ENCODE measurements at regions not wholly inside any gene's neighbourhood (a gene's known extent, or its start where the extent isn't known, plus 50 kb on each side); places are given as distances from the start of the nearest gene placed in this dataset.

DNA sequence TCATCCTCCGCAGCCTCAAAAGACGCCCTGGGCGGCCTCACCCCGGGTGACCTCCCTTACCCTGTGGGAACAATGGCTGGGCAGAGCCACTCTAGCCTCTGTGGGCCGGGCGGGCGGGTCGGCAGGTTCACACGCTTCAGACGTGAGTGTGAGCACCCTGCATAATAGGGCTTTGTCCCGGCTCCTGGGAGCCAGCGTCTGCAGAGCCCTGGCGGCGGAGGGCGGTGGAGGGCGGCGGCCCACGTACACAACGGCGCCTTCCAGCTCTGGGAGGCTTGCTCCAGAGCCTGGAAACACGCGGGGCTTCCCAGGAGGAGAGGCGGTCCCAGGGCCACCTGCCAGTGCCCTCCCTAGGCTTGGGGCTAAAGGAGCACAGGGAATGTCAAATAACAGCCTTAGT, 205.6 kb downstream of the BCL11B start:
- TF ChIP-seq MAZ (IDR thresholded peaks at IDR 0.05; ENCODE audit: borderline replicate concordance, low read depth, low read length) (no peak), POLR2A (IDR thresholded peaks at IDR 0.05; ENCODE audit: low read depth, low read length) (no peak), SMC3 (IDR thresholded peaks at IDR 0.05; ENCODE audit: low read depth, low read length) (no peak), CHD1 (IDR thresholded peaks at IDR 0.05; ENCODE audit: low read depth, low read length) (no peak), CEBPB (IDR thresholded peaks at IDR 0.05; ENCODE audit: low read depth, low read length) (no peak), NFE2L2 (IDR thresholded peaks at IDR 0.05; ENCODE audit: low read depth, low read length) (no peak), CTCF (conservative IDR thresholded peaks at IDR 0.05; ENCODE audit: low read depth, low read length) (no peak), FOS (IDR thresholded peaks at IDR 0.05; ENCODE audit: low read depth, low read length) (no peak), RCOR1 (IDR thresholded peaks at IDR 0.05; ENCODE audit: insufficient replicate concordance, low read length) (no peak), USF2 (IDR thresholded peaks at IDR 0.05; ENCODE audit: low read depth, low read length) (no peak), RAD21 (IDR thresholded peaks at IDR 0.05; ENCODE audit: low read length) (no peak), BHLHE40 (IDR thresholded peaks at IDR 0.05; ENCODE audit: low read depth, low read length) (no peak), MXI1 (IDR thresholded peaks at IDR 0.05; ENCODE audit: borderline replicate concordance, low read depth, low read length) (no peak), RFX5 (IDR thresholded peaks at IDR 0.05; ENCODE audit: low read depth, low read length) (no peak), MAFK (IDR thresholded peaks at IDR 0.05; ENCODE audit: low read depth, low read length) (no peak)
- TF ChIP-seq, protein P1, sequence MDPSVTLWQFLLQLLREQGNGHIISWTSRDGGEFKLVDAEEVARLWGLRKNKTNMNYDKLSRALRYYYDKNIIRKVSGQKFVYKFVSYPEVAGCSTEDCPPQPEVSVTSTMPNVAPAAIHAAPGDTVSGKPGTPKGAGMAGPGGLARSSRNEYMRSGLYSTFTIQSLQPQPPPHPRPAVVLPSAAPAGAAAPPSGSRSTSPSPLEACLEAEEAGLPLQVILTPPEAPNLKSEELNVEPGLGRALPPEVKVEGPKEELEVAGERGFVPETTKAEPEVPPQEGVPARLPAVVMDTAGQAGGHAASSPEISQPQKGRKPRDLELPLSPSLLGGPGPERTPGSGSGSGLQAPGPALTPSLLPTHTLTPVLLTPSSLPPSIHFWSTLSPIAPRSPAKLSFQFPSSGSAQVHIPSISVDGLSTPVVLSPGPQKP (IDR thresholded peaks at IDR 0.05; ENCODE audit: borderline replicate concordance, low read depth, low read length): no peak
- ATAC-seq (ENCODE audit: low read depth) (no peak), DNase-seq (no peak)
- H2BK5ac ChIP-seq (ENCODE audit: low read depth, low read length, poor library complexity, severe bottlenecking): no peak overlapping the region
- no peaks in the 10 kb centered on the region for H3K36me3 ChIP-seq (ENCODE audit: control insufficient read depth, insufficient read depth, low read length)
- no peak overlapping the region for H3K56ac ChIP-seq (ENCODE audit: extremely low read depth, insufficient read depth, low read length)
- 72% methylated on average over 14 of the region's 23 CpGs; no CpG with 5 or more reads in 1 of the 2 experiments for WGBS, 2 experiments (ENCODE audit: extremely low coverage in 2 of 2, insufficient read length in 1 of 2)
- no peaks in the 10 kb centered on the region for H3K9me1 ChIP-seq (ENCODE audit: insufficient read depth, low read length)
- no peak overlapping the region for H3K18ac ChIP-seq (ENCODE audit: low read depth, low read length)
- in situ Hi-C loops (cut with MboI; ENCODE audit: low sequenced_read_pairs): no loop called here
- no peak overlapping the region for H3K9ac ChIP-seq (ENCODE audit: low read depth, low read length)
- no peak overlapping the region for H4K5ac ChIP-seq (ENCODE audit: low read depth, low read length)
- dilution Hi-C loops (cut with HindIII; ENCODE audit: low sequenced_read_pairs, unreplicated experiment): no loop called here
- no peaks in the 10 kb centered on the region for H3K4me1 ChIP-seq (ENCODE audit: control insufficient read depth, insufficient read depth, low read length)
- no peak overlapping the region for H3K27ac ChIP-seq (ENCODE audit: insufficient read depth, low read length)
- H4K20me1 ChIP-seq (ENCODE audit: insufficient read depth, low read length): no peaks in the 10 kb centered on the region
- BruUV-seq (replicated peaks): no TSS peak
- no peak overlapping the region for H2BK120ac ChIP-seq (ENCODE audit: low read depth, low read length)
- CTCF ChIA-PET: no interaction called here
- H2BK20ac ChIP-seq (ENCODE audit: low read depth, low read length): no peak overlapping the region
- peaks cover 58% of the 10 kb centered on the region for H3K9me3 ChIP-seq (ENCODE audit: control insufficient read depth, insufficient read depth, low read length)
- H3K14ac ChIP-seq (replicated peaks; ENCODE audit: low read depth, low read length): no peak overlapping the region
- H3K4me2 ChIP-seq (ENCODE audit: low read depth, low read length): no peak overlapping the region
- POLR2A ChIA-PET (ENCODE audit: unreplicated experiment): no interaction called here
- no peak overlapping the region for H2AK5ac ChIP-seq (ENCODE audit: low read depth, low read length)
- H3K23ac ChIP-seq (ENCODE audit: low read depth, low read length): no peak overlapping the region
- H3K27me3 ChIP-seq (ENCODE audit: control insufficient read depth, insufficient read depth, low read length): no peaks in the 10 kb centered on the region
- H2AFZ ChIP-seq (replicated peaks; ENCODE audit: low read length, poor library complexity): no peak overlapping the region
- intact Hi-C loops (cut with micrococcal nuclease): no loop called here
- no peaks in the 10 kb centered on the region for H3K79me1 ChIP-seq (ENCODE audit: low read depth in 1 of 2, low read length in 2 of 2)
- H3K4me3 ChIP-seq (ENCODE audit: insufficient read depth, low read depth, low read length): no peak overlapping the region
- no peak overlapping the region for H4K91ac ChIP-seq (ENCODE audit: insufficient read depth, low read depth, low read length)
- H2BK15ac ChIP-seq (ENCODE audit: low read depth, low read length): no peak overlapping the region
- H3K4ac ChIP-seq (ENCODE audit: low read depth, low read length): no peak overlapping the region
- H2AK9ac ChIP-seq (replicated peaks; ENCODE audit: low read depth, low read length, poor library complexity): no peak overlapping the region
- H4K8ac ChIP-seq (ENCODE audit: low read depth in 2 of 2, low read length in 2 of 2): no peak overlapping the region

All from IMR-90 (cell line).